VCaP (cell line): ENCODE measurements at regions not wholly inside any gene's neighbourhood (a gene's known extent, or its start where the extent isn't known, plus 50 kb on each side); places are given as distances from the start of the nearest gene placed in this dataset.

Experiments
- H3K27ac ChIP-seq: fragments of 450-650 bp; 2 replicates; pipeline ENCODE4 v1.5.1; 2017
- TF ChIP-seq, protein P1 (sequence below): fragments of 450-650 bp; conservative IDR thresholded peaks from 2 replicates; pipeline ENCODE4 v1.5.1; 2017; ENCODE audit warnings: mild to moderate bottlenecking, moderate library complexity

DNA sequence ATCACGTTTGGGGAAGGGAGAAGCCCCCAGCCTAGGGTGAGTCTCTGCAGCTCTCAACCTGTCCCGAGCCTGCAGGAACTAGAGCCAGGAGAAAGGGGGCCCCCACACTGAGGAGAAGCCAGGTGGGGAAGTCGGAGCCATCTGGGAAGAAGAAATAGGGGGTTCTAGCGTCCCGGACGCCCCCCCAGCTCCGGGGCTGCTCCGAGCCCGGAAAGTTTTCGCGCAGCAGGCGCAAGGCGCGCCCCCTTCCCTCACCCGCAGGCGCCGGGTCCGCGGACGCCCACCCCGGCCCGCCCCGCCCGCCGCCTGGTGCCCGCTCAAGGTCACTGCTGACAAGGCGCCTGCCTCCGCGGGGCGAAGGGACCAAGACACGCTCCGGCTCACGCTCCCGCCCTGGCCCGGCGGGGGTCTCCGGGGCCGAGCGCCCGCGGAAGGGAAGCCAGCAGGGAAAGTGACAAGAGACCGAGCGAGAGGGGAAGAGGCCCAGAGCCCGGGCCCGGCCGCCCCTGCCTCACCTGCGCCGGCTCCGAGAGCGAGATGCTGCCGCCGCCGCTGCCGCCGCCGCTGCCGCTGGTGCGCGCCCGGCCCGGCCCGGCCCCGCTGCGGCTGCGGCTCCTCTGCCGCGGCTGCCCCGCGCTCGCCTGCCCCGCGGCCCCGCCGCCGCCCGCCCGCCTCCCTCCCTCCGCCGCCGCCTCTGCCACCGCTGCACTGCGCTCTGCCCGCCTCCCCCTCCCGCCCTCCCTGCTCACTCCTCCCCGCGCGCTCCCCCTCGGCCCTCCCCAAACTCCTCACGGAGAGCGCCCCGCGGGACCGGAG lies 108.4 kb upstream of the SLC6A11 start:
- TF ChIP-seq, protein P1, sequence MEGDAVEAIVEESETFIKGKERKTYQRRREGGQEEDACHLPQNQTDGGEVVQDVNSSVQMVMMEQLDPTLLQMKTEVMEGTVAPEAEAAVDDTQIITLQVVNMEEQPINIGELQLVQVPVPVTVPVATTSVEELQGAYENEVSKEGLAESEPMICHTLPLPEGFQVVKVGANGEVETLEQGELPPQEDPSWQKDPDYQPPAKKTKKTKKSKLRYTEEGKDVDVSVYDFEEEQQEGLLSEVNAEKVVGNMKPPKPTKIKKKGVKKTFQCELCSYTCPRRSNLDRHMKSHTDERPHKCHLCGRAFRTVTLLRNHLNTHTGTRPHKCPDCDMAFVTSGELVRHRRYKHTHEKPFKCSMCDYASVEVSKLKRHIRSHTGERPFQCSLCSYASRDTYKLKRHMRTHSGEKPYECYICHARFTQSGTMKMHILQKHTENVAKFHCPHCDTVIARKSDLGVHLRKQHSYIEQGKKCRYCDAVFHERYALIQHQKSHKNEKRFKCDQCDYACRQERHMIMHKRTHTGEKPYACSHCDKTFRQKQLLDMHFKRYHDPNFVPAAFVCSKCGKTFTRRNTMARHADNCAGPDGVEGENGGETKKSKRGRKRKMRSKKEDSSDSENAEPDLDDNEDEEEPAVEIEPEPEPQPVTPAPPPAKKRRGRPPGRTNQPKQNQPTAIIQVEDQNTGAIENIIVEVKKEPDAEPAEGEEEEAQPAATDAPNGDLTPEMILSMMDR = peak; percentile 52
- H3K27ac ChIP-seq = peak overlapping the region; percentile 31; the same call in 1 of the 2 replicates

- TF ChIP-seq, protein P1 = no peak
- H3K27ac ChIP-seq = peak overlapping the region; percentile 31; the same call in 1 of the 2 replicates
Measured at GRCh38 chr3:10708216-10708893, 107.7 kb upstream of the SLC6A11 start.

DNA sequence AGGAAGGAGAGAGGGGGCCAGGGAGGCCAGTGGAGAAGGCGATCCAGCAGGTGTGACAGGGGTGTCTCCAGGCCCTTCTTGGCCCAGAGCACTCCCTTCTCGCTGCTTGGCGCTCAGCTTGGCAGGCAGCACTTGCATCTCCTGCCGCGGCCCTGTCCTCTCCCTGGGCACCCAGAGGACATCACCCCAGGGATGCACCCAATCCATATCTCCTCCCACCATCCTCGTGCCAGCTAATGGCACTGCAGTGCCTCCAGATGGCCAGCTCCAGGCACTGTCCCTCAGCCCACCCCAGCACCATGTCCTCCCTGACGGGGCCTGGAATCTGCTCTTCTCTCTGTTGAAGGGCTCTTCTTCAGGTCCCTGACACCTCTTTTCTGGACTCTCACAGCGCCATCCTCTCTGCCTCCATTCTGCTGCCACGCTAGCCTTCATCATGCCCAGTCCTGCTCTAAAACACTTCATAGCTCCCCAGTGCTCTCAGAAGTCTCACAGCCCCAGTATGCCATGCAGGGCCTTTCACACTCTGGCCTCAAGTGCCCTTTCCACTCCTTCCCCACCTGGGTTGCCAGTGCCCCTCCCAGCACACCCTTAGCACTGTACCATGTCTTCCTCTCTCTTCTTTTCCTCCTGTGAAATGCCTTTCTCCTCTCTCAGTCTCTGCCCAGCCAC lies 106.8 kb upstream of the SLC6A11 start:
- TF ChIP-seq, protein P1 = 0 out of 2 replicates have a peak, but pooled peaks have one; percentile 32
- H3K27ac ChIP-seq = no peak overlapping the region

GRCh38 chr3:10712121-10712520 lies 103.9 kb upstream of the SLC6A11 start:
- H3K27ac ChIP-seq = no peak overlapping the region
- TF ChIP-seq, protein P1 = no peak

- no peak overlapping the region for H3K27ac ChIP-seq
- TF ChIP-seq, protein P1 = no peak
Measured at GRCh38 chr3:10713656-10714055, 102.4 kb upstream of the SLC6A11 start.

DNA sequence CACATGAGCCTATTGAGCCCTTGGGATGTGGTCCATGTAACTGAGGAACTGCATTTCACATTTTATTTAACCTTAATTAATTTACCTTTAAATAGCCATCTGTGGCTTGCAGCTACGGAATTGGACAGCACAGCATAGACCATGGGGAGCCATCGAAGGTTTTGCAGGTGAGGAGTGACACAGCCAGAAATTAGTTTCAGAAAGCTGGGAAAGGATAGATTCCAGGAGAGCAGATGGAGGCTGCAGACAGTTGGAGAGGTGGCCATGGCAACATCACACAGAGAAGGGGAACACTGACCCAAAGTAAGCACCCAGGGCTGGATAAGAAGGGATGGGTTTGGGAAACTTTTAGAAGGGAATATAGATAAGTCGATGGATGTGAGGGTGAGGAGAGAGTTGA lies 100.1 kb upstream of the SLC6A11 start:
- TF ChIP-seq, protein P1 = no peak

DNA sequence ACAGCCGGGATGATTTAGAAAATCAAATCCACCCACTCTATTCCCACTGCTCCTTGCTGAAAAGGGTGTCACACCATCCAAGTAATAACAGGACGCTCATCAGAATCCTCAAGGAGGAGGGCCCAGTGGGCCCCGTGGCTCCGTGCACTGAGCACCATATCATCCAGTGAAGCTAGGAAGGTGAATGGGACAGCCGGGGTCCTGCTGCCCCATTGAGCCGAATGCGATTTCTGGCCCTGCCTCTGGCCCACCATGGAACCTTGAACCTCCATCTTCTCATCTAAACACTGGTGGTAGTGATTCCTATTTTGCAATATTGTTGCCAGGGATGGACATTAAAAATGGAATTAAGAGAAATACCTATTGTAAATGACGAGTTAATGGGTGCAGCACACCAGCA lies 99.1 kb upstream of the SLC6A11 start:
- TF ChIP-seq, protein P1 = no peak
- H3K27ac ChIP-seq = no peak overlapping the region

More for the DNA sequence above, 100.1 kb upstream of the SLC6A11 start:
- no peak overlapping the region for H3K27ac ChIP-seq
